IPS-20b (cell line): ENCODE measurements at regions not wholly inside any gene's neighbourhood (a gene's known extent, or its start where the extent isn't known, plus 50 kb on each side); places are given as distances from the start of the nearest gene placed in this dataset.
A peak's percentile ranks its signal among the peaks of the same experiment; 100 is the strongest.
"Not testable (repeated sequence)": the region's sequence is repeated elsewhere in the genome, so short reads cannot be mapped to it uniquely, and the experiment has no call there.

Experiments used
- H3K27ac ChIP-seq: one replicate; pipeline ENCODE4 v1.5.1; 2013; ENCODE audit warnings: low read length
- H3K27me3 ChIP-seq: 2 replicates; pipeline ENCODE4 v1.6.1; 2013; ENCODE audit warnings: mild to moderate bottlenecking, low read length, inconsistent platforms; ENCODE audit not compliant: insufficient read depth
- H3K36me3 ChIP-seq: 2 replicates; pipeline ENCODE4 v1.6.1; 2013; ENCODE audit warnings: low read depth, mild to moderate bottlenecking, inconsistent platforms, low read length, moderate library complexity; ENCODE audit not compliant: insufficient read depth
- H3K4me1 ChIP-seq: 2 replicates; pipeline ENCODE4 v1.6.1; 2013; ENCODE audit warnings: mild to moderate bottlenecking, control low read depth, inconsistent platforms, low read length, moderate library complexity; ENCODE audit not compliant: insufficient read depth
- H3K4me3 ChIP-seq: 2 replicates; pipeline ENCODE4 v1.5.1; 2013; ENCODE audit warnings: mild to moderate bottlenecking, low read length, inconsistent platforms
- H3K9ac ChIP-seq: 2 replicates; pipeline ENCODE4 v1.6.1; 2013; ENCODE audit warnings: low read depth, mild to moderate bottlenecking, inconsistent platforms, low read length, moderate library complexity
- H3K9me3 ChIP-seq: 2 replicates; pipeline ENCODE4 v1.6.1; 2013; ENCODE audit warnings: mild to moderate bottlenecking, low read depth, low read length, inconsistent platforms; ENCODE audit not compliant: insufficient read depth

DNA sequence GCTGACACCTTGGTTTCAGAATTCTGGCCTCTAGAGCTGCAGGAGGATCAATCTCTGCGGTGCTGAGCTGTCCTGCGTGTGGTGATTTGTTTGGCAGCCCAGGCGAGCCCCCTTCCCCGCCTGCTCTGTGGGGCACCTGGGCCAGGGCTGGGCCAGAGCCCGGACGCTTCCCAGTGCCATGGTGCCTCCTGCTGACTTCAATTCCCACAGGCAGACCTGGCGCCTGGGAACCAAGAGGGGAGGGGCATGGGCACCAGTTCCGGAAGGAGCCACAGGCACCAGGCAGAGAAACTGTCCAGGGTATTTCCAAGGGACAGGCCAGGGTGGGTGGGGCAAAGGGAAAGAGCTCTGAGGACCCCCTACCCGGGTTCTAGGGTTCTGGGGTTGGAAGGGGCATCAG is 197.8 kb downstream of the CTTN start:
- Histone ChIP-seq H3K27me3 (no peaks in the 10 kb centered on the region), H3K4me1 (no peaks in the 10 kb centered on the region), H3K36me3 (no peaks in the 10 kb centered on the region), H3K9me3 (no peaks in the 10 kb centered on the region), H3K27ac (no peak overlapping the region), H3K9ac (no peak overlapping the region), H3K4me3 (no peak overlapping the region)

DNA sequence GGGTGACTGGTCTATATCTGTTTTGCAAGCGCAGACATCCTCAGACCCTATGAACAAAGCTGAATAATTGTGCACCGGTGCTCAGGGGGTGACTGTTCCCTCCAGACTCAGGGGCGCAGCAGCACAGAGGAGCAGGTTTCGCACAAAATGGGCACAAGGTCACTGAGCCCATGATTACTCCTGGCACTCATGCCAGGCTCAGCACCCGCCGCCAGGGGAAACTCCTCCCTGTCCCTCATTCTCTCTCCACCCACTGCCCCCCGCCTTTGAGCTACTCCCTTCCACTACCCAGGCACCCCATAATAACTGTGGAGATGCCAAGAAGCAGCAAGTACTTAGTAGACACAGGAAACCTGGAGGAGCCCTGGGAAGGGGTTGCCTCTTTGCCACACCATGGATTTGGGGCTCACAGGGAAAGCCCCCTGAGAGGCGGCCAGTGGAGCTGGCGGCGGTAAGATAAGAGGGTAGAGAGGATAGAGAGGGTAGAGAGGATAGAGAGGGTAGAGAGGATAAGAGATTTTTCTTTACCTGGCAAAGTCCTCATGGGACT is 198.8 kb downstream of the CTTN start:
- H3K4me3 ChIP-seq: no peak overlapping the region
- no peaks in the 10 kb centered on the region for H3K36me3 ChIP-seq
- H3K9ac ChIP-seq: no peak overlapping the region
- H3K4me1 ChIP-seq: no peaks in the 10 kb centered on the region
- H3K27me3 ChIP-seq: no peaks in the 10 kb centered on the region
- no peaks in the 10 kb centered on the region for H3K9me3 ChIP-seq
- no peak overlapping the region for H3K27ac ChIP-seq

DNA sequence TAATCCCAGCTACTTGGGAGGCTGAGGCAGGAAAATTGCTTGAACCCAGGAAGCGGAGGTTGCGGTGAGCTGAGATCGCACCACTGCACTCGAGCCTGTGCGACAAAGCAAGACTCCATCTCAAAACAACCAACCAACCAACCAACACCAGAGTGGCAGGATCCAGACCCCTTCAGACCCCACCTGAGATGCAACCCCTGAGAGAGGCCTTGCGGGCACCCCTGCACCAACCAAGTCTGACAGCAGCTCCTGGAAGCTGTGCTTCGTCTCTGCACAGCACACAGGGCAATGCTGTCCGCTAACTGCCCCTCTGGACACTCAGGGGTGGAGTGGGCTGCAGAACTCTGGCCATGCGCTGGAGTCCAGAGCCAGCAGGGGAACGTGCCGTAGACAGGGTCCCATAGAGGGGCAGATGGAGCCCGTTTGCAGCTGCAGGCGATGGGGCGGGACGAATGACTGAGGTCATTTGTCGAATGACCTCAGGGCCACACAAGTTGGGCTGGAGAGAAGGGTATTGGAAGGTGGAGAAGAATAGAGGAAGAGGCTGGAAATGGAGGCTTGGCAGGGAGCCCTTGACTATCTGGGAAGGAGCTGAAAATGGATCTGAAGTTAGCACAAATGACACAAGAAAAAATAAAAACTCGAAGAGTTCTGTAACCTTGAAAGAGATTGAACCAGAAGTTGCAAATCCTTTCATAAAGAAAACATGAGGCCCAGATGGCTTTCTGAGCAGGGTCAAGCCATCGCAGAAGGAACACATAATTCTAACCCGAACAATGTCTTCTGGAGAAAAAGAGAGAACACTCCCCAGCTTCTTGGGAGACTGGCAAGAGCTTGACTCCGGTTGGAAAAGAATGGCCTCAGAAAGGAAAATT is 199.7 kb downstream of the CTTN start:
- H3K4me1 ChIP-seq: no peaks in the 10 kb centered on the region
- no peaks in the 10 kb centered on the region for H3K9me3 ChIP-seq
- no peaks in the 10 kb centered on the region for H3K27me3 ChIP-seq
- H3K27ac ChIP-seq: no peak overlapping the region
- no peak overlapping the region for H3K9ac ChIP-seq
- no peaks in the 10 kb centered on the region for H3K36me3 ChIP-seq
- no peak overlapping the region for H3K4me3 ChIP-seq

- not testable (repeated sequence) for H3K4me1 ChIP-seq, H3K4me3 ChIP-seq, H3K36me3 ChIP-seq, H3K9ac ChIP-seq, H3K9me3 ChIP-seq, H3K27me3 ChIP-seq, H3K27ac ChIP-seq
Observed at GRCh38 chr11:70600911-70601415, 202.6 kb downstream of the CTTN start.

- Histone ChIP-seq H3K36me3 (no peaks in the 10 kb centered on the region), H3K27me3 (no peaks in the 10 kb centered on the region), H3K4me1 (peaks cover 5% of the 10 kb centered on the region; the same call in 1 of the 2 replicates), H3K4me3 (no peak overlapping the region), H3K9me3 (no peaks in the 10 kb centered on the region), H3K9ac (no peak overlapping the region), H3K27ac (no peak overlapping the region)
Observed at GRCh38 chr11:70601861-70602538, 203.7 kb downstream of the CTTN start.

DNA sequence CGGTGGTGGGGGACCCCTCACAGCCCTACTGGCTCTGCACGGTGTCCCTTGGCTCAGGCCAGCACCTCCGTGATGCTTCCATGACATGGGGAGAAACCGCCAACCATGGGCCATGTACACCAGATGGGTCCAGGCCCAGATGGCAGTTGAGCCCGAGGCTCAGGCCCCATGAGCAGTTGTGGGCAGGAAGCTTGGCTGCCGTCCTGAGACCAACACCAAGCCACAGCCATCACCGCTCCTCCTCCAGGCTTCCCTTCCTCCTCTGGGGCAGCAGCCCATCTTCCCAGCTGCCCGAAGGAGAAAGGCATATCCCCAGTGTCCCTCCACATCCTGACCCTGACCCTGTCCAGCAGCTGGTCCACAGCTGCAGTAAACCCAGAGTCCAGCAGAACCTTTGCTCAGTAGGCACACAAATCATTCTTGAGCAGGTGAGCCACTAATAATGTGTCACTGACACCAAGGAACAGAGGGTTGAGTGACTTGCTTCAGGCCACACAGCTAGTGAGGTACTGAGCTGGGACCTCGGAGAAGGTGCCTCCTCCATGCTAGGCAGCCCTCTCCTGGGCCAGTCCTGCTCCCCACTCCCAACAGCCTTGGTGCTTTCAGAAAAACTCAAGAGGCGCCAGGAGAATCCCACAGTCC is 204.9 kb downstream of the CTTN start:
- Histone ChIP-seq H3K27ac (no peak overlapping the region), H3K9ac (no peak overlapping the region), H3K4me3 (no peak overlapping the region), H3K4me1 (peaks cover 5% of the 10 kb centered on the region; the same call in 1 of the 2 replicates), H3K27me3 (no peaks in the 10 kb centered on the region), H3K9me3 (no peaks in the 10 kb centered on the region), H3K36me3 (no peaks in the 10 kb centered on the region)

DNA sequence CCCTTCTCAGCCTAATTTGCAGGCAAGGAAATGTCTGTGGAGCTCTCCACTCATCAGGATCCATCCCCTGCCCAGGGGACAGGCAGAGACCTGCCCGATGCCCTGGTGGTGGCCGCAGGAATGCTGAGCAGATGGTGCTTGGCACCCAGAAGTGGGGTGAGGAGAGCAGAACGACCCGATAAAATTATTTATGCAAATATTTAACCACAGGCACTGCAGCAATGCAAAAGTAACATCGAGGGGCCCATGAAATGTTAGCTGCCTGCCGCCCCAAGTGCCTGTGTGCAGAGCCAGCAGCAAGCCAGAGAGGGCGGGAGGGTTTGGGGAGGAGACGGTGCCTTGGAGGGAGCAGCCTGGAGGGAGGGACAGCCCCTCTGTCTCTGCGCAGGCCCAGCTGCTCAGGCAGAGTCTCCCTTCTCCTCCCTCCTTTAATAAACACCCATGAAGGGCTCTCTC is 205.5 kb downstream of the CTTN start:
- no peaks in the 10 kb centered on the region for H3K27me3 ChIP-seq
- H3K4me1 ChIP-seq: peaks cover 7% of the 10 kb centered on the region; the same call in 1 of the 2 replicates
- no peaks in the 10 kb centered on the region for H3K9me3 ChIP-seq
- no peaks in the 10 kb centered on the region for H3K36me3 ChIP-seq
- no peak overlapping the region for H3K9ac ChIP-seq
- H3K4me3 ChIP-seq: no peak overlapping the region
- no peak overlapping the region for H3K27ac ChIP-seq

GRCh38 chr11:70604221-70604620 is 205.9 kb downstream of the CTTN start:
- peaks cover 10% of the 10 kb centered on the region; the same call in 1 of the 2 replicates for H3K4me1 ChIP-seq
- H3K27ac ChIP-seq: peak overlapping the region; percentile 30
- H3K27me3 ChIP-seq: no peaks in the 10 kb centered on the region
- H3K4me3 ChIP-seq: no peak overlapping the region
- no peaks in the 10 kb centered on the region for H3K36me3 ChIP-seq
- H3K9me3 ChIP-seq: no peaks in the 10 kb centered on the region
- no peak overlapping the region for H3K9ac ChIP-seq

DNA sequence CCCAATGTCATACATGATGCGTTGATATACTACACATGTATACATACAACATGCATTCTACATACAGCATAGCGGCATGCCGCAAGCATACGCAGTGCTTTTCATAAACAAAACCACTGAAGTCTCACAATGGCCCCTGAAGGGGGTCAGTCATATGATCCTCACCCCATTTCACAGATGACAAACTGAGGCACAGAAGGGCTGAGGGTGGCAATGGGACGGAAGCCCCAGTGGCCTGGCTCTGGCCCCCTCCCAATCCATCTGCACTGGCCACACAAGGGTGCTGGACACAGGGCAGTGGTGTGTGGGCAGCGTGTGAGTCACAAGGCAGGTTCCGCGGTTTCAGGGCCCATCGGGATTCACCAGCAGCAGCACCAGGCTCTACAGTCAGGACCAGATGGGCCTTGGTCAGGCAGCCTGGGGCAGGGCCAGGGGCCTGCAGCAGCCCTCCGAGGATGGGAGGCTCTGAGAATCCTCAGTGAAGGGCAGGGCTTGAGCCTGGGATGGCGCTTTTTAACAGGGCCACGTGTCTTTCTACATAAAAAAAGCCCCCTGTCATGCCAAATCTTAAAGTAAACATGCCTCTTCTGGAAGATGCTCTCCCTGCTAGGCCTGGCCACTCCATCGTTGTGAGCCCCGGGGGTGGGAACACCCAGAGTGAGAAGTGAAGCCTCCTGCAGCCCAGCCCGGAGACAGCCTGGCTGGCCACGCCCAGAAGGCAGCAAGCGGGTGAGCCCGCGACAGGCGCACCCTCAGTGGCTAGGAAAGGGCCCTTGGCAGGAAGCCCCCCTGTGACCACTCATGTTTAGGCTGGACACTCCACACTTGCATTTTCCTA is 206.5 kb downstream of the CTTN start:
- H3K36me3 ChIP-seq: no peaks in the 10 kb centered on the region
- no peak overlapping the region for H3K4me3 ChIP-seq
- H3K9ac ChIP-seq: no peak overlapping the region
- peaks cover 10% of the 10 kb centered on the region; the same call in 1 of the 2 replicates for H3K4me1 ChIP-seq
- peak overlapping the region; percentile 30 for H3K27ac ChIP-seq
- no peaks in the 10 kb centered on the region for H3K27me3 ChIP-seq
- H3K9me3 ChIP-seq: no peaks in the 10 kb centered on the region

DNA sequence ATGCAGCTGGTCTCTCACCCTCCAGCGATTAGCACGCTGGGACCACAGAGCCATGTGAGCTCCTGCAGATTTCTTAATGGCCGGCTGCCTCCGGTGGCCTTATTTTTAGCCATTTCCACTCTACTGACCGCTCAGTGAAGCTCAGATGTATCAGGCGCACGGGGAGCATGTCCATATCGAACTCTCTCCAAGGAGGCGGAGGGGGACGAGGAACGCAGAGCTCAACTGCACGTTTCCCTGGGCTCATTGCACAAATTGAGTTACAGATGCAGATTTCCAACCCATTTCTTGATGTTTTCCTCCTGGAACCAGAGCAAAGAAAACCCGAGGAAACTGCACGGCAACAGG is 207.1 kb downstream of the CTTN start:
- H3K9ac ChIP-seq: no peak overlapping the region
- no peaks in the 10 kb centered on the region for H3K27me3 ChIP-seq
- no peak overlapping the region for H3K27ac ChIP-seq
- H3K36me3 ChIP-seq: no peaks in the 10 kb centered on the region
- H3K4me3 ChIP-seq: no peak overlapping the region
- no peaks in the 10 kb centered on the region for H3K9me3 ChIP-seq
- peaks cover 16% of the 10 kb centered on the region; the same call in 1 of the 2 replicates for H3K4me1 ChIP-seq

DNA sequence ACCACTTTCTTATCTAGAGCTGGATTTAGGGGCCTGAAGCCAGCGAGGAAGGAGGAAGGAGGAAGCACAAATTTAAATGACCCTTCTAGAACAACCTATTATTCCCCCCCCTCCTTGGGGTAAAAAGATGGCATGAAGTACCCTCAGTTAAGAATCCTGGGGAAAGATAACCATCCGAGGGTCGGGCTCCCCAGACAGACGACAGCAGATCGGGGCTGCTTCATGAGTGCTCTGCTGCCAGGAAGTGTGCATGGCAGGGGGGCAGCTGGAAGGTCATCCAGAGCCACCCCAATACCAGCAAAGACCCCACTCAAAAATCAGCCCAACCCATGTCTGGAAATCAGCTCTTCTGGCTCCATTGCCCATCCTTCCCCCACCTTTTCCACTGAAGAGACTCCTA is 207.5 kb downstream of the CTTN start:
- Histone ChIP-seq H3K27me3 (no peaks in the 10 kb centered on the region), H3K4me3 (no peak overlapping the region), H3K36me3 (no peaks in the 10 kb centered on the region), H3K9ac (no peak overlapping the region), H3K4me1 (peaks cover 20% of the 10 kb centered on the region; the same call in 1 of the 2 replicates), H3K9me3 (no peaks in the 10 kb centered on the region), H3K27ac (no peak overlapping the region)
